SU-DHL-6 (cell line): ENCODE measurements at regions not wholly inside any gene's neighbourhood (a gene's known extent, or its start where the extent isn't known, plus 50 kb on each side); places are given as distances from the start of the nearest gene placed in this dataset.

ENCODE experiments used
- EZH2phosphoT487 ChIP-seq: fragments of 200-600 bp; sonication (generic), shearing (Covaris generic); conservative IDR thresholded peaks from 2 replicates; pipeline ENCODE4 v1.6.1; 2018; ENCODE audit warnings: mild to moderate bottlenecking, antibody characterized with exemption, low read length, moderate library complexity, mixed read lengths
- TF ChIP-seq, protein P1 (sequence below): fragments of 200-600 bp; sonication (generic); IDR thresholded peaks from one replicate; pipeline ENCODE4 v1.5.1; 2017; ENCODE audit warnings: antibody characterized with exemption, mild to moderate bottlenecking, low read length, moderate library complexity; ENCODE audit not compliant: insufficient read depth, poor library complexity, severe bottlenecking

DNA sequence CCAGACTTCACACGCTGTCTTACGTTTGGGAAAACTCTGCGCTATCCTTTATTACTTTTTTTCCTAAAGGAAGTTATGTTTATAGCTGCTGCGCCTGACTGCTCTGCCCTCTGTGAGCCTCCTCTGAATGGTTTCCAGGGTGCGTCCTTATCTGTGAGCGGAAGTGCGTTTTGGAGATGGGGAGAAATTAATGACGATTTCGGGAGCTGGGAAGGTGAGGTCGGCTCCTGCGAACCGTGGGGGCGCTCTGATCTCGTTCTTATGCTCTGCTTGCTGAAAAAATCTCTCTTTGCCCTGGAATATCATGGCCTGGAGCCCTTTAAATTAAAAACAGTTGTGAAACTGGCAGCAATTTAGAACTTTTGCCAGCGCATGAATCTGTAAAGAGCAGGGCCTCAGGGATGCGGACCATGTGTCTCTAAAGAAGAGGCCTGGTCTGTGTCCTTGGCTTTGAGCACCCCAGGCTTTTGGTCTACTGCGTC lies 135.7 kb upstream of the ZFHX3 start:
- TF ChIP-seq, protein P1, sequence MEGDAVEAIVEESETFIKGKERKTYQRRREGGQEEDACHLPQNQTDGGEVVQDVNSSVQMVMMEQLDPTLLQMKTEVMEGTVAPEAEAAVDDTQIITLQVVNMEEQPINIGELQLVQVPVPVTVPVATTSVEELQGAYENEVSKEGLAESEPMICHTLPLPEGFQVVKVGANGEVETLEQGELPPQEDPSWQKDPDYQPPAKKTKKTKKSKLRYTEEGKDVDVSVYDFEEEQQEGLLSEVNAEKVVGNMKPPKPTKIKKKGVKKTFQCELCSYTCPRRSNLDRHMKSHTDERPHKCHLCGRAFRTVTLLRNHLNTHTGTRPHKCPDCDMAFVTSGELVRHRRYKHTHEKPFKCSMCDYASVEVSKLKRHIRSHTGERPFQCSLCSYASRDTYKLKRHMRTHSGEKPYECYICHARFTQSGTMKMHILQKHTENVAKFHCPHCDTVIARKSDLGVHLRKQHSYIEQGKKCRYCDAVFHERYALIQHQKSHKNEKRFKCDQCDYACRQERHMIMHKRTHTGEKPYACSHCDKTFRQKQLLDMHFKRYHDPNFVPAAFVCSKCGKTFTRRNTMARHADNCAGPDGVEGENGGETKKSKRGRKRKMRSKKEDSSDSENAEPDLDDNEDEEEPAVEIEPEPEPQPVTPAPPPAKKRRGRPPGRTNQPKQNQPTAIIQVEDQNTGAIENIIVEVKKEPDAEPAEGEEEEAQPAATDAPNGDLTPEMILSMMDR: no peak
- no peak for TF ChIP-seq EZH2phosphoT487
